Right ventricle myocardium inferior (tissue), 1 donor: ENCODE measurements at regions not wholly inside any gene's neighbourhood (a gene's known extent, or its start where the extent isn't known, plus 50 kb on each side); places are given as distances from the start of the nearest gene placed in this dataset.

Experiments used
- ATAC-seq: fragments of 200-7000 bp; cut with Tn5 transposase; one replicate; pipeline ENCODE4 v1.9.1; 2020; ENCODE audit warnings: mild to moderate bottlenecking, moderate library complexity
- DNase-seq: peaks from one replicate; pipeline ENCODE4 v3.0.0; 2021; ENCODE audit errors: missing footprints
- intact Hi-C: fragments of 100-400 bp; cut with DNase I; formaldehyde crosslinking; loops from one replicate; pipeline ENCODE4 v1.11.0; 2022
- donor health status: DM: no; HTN: yes; CAD: no; lungs with severe emphysema.

DNA sequence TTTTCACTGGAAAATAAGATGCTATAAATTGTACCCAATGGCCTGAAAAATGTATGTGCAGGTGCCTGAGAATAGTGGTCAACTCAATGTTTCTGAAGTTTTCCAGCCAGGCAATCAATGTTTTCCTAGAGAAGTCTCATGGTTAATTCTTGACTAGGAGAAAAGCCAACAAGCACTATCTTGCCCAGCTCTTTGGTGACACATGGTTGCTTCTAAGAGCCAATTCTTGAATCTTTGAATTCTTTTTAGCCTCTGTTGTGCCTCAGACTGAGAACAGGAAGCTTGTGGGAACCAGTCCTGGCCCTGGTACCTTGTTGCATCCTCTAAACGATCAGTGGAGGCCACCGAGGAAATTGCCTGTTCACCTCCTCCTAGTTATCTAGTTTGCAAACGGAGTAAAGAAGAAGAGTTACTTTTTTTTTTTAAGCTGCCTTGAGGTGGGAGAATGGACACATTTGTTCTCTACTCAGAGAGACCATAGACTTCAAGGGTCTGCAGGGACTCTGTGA lies 144.0 kb upstream of the MKLN1 start:
- no peak for ATAC-seq
- intact Hi-C loops = no loop called here
- no peak for DNase-seq

DNA sequence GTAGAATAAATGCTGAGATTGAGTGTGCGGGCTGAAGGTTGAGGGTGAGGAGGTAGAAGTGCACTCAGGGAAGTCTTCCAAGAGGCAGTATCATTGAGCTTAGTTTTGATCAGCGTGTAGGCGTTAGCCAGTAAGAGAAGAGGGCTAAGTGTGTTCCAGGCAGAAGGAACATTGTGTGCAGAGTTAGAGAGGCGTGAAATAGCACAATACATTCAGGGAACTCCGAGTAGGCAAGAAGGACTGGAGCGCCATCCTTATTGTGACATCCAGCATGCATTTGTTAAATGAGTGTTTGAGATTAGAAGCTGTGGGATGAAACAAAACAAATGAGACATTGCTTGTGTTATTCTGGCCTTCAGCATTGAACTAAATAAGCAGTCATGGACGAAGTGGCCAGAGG lies 140.9 kb upstream of the MKLN1 start:
- no peak for DNase-seq

DNA sequence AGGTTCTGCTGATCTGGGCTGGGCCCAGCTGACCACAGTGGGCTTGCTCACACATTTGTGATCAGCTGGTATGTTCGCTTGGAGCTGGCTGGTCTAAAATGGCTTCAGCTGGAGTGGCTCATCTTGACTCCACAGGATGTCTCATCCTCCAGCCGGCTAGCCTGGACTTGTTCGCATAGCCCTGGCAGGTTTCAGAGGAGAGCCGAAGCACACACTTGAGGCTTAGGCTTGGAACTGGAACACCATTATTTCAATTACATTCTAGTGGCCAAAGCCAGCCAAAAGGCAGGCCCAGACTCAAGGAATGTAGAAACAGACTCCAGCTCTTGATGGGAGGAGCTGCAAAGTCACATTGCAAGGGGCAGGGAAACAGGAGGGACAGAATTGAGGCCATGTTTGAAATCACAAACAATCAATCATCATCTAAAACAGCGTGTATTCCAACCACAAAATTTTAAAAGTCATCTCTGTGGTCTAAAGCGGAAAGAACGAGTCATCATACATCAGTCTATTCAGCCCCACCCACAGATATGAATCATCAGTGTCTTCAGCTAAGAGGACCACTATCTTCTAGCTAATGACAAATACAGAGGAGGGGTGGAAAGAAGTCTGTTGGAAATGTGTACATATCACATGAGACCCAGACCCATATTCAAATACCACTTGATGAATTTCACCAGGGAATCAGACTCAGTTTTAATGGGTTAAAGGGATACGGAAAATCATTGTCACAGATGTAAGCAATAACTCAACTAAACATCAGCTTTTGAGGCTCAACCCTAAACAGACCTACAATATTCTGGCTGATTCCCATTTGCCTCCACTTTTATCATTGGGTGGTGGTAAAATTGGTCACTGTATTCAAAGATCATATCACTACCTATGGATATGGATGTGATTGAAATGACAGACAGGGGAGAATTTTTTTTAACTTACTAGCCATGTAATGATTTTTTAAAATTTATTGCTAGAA lies 139.0 kb upstream of the MKLN1 start:
- intact Hi-C loops = loop anchor here (5.0 kb wide), 1 partner anchor 114 kb away; no protein-coding TSS in a partner anchor
- DNase-seq = no peak
- no peak for ATAC-seq

More for the DNA sequence above, 140.9 kb upstream of the MKLN1 start:
- intact Hi-C loops = loop anchor here (2.0 to 5.0 kb wide), 2 partner anchors 76 to 115 kb away; no protein-coding TSS in a partner anchor
- peak; percentile 94 for ATAC-seq

DNA sequence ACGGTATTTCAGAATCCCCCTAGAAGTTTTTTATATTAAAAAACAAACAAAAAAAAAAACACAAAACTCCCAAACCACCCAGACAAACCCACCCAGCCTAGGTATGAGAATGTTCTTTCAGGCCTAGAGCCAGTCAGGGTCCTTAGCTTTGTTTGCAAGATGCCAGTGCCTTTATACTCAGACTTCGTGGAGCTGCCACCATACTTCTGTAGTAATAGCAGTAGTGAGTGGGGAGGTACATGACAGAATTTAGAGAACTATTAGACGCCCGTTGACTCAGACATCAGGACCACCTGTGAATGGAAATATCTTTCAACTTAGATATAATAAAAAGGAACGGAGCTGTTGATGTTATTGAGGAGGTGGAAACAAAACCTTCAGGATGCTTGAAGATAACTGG lies 138.2 kb upstream of the MKLN1 start:
- ATAC-seq (no peak), DNase-seq (no peak)
- intact Hi-C loops = loop anchor here (5.0 kb wide), 1 partner anchor 113 kb away; no protein-coding TSS in a partner anchor

DNA sequence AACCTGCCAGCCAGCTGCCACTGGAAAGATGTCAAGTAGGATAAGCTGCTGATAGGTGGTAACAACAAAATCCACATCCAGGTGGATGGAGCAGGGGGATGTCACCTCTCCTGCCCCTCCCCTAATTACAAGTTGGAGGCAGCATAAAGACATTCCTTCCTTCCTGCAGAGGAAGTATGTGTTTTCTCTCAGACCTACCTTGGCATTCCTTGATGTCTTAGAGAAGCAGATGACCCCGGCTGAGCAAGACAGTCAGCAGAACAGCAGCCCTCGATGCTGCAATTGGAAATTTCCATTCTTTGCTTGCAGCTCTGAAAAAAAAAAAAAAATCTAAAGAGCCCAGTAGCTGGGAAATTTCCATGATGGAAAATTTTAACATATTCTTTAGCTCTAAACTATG lies 137.5 kb upstream of the MKLN1 start:
- DNase-seq (no peak), ATAC-seq (no peak)
- intact Hi-C loops = no loop called here

DNA sequence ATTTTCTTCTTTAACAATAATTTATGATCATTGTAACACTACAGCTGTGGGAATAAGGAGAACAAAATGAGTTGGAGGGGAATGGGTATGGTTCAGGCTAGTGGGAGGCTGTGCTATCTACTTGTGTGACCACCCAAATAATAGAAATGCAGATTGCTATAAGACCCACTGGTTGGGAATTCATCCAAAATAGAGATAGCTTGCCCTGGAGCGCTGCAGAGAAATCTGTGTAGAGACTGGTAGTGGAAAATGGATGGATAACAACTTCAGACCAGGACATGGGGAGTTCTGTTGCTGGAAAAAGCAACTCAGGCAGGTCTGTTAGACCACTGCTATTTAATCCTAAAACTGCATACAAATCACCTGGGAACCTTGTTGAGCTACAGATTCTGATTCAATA lies 137.1 kb upstream of the MKLN1 start:
- DNase-seq = no peak
- intact Hi-C loops = no loop called here
- ATAC-seq = no peak

DNA sequence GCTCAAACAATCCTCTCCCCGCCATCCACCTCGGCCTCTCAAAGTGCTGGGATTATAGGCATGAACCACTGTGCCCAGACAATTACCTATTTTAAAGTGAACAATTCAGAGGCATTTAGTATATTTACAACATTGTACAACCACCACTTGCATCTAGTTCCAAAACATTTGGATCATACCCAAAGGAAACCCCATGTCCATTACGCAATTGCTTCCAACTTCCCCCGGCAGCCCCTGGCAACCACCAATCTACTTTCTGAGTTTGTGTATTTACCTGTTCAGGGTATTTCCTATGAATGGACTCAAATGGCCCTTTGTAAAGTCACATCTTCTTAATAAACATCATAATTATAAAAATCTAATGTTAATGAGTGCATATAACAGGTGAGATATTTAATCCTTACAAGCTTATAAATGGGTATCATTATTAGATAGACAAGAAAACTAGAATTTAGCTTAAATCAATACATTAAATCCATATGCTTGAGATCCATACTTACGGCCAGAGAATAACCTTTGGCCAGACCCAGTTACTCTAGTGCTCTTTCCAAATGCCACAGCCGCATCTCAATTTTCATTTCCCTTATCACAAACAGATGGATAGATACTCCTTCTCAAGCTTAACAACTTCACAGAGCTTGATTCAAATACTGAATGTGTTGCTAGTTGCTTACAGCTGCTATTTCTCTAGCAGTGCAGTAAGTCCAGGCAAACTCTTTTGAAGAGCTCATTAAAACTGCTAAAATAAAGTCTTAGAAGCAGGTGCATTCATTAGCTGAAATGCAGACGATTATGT lies 133.4 kb upstream of the MKLN1 start:
- intact Hi-C loops = no loop called here
- ATAC-seq (no peak), DNase-seq (no peak)

DNA sequence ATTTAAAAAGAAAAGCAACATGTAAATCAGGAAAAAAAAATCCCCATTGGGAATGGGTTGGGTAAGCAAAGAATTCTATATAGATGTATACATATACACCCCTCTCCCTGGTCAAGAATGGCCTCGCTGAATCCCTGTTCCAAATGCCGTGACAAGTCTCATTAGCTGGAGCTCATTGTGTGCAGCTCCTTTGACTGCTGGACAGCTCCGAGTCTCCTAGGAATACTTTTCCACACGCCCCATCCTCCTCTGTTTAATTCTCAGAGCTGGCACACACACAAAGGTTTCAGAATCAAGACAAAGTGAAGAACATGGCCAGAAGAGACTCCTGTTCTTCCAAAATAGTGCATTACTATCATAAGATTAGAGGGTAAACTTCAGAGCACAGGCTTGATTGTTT lies 130.9 kb upstream of the MKLN1 start:
- intact Hi-C loops = no loop called here
- no peak for ATAC-seq

DNA sequence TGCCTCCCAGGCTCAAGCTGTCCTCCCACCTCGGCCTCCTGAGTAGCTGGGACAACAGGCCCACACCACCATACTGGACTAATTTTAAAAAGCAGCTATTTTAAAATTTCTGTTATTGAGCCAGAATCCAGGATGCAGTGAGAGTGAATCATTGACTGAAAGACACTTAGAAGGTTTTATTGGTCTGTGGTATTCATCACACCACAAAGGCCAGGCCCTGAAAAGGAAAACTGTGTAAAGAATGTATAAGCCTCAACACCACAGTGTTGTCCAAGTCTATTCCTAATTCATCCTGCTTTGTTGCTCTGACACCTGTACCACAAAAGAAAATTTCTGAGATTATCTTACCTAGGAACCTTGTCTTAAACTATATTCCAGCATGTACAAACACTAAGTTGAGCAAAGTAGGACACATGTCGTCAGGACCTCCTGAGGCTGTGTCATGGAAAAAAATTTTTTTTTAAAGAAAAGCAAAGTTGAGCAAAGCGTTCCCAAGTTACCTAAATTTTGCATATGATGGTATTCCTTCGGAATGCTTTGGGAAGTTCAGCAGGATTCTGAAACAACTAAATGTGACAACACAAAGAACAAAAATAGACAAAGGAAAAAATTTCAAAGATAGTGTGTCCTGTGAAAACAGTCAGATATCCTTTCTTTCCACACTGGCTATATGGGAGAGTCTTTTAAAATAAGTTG lies 129.6 kb upstream of the MKLN1 start:
- DNase-seq (no peak), ATAC-seq (no peak)
- intact Hi-C loops = no loop called here

More for the DNA sequence above, 130.9 kb upstream of the MKLN1 start:
- DNase-seq = no peak

DNA sequence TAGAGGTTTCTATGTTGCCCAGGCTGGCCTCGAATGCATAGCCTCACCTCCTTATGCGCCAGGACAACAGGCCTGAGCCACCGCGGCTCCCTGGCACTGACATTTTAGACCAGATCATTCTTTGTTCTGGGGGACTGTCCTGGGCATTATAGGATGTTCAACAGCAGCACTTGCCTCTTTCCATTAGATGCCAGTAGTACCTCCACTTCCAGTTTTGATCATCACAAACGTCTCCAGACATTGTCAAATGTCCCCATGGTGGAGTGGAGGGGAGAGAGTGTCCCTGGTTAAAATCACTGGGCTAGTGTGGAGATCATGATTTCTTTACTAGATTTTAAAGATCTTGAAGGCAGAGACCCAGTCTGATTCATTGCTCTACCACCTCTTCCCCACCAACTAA lies 125.2 kb upstream of the MKLN1 start:
- no peak for ATAC-seq
- DNase-seq = no peak

DNA sequence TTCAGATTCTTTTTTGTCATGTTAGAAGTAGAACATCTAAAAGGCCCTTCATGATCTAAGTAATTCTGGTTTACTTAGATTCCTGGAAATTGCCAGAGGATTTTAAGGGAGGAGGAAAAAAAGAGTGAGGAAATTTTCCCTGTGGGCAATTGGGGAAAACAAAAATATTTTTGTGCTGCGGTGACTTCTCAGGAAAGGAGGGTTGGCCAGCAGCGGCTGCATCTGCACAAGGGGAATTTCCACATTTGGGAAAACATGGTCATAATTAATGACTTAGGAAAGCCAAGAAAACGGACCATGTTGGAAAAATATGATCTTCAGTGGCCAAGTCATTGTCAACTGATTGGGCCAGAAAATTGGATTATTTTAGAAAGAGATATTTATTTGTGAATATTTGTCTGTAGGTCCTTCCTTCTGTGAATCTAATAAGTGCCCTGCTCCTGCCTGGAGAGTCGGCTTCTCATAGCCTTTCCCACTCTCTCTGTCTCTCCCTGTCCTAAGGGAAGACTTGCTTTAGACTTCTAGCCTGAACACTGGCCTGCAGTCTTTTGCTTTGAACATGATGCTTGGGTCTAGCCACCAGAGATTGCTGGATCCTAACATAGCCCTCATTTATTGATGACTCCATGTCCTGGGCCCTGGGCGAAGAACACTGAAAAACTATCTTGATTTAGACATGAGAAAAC lies 124.2 kb upstream of the MKLN1 start:
- no peak for DNase-seq
- peak; percentile 70 for ATAC-seq
- intact Hi-C loops = no loop called here

More for the DNA sequence above, 125.2 kb upstream of the MKLN1 start:
- intact Hi-C loops = no loop called here

DNA sequence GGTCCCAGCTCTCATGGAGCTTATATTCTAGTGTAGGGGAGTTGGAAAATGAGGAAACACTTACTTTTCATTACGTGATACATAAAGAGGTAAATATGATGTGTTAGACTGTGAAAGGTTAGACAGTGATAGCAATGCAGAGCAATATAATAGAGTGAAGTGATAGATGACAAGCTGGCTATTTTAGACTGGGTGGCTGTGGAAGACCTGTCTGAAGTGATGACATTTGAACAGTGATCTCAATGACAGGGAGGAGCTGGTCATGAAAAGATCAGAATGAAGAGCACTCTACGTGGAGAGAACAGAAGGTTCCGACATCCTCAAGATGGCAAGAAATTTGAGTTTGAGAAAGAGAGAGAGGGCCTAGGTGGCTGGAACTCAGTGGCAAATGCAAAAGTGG lies 118.9 kb upstream of the MKLN1 start:
- ATAC-seq (peak; percentile 50), DNase-seq (no peak)
- intact Hi-C loops = no loop called here

DNA sequence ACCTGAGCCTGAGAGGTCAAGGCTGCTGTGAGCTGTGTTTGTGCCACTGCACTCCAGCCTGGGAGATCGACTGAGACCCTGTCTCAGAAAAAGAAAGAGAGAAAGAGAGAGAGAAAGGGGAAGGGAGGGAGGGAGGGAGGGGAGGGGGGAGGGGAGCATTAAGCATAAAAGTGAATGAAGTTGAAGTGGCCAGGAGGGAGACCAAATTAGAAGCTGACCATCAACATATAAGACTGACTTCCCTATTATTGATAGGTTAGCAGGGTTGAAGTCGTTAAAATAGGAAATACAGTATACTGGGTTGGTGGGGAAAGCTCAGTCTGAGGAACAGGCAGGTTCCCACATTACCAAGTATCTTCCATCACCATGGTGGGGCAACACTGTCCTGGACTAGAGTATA lies 117.1 kb upstream of the MKLN1 start:
- DNase-seq = no peak
- intact Hi-C loops = no loop called here
- ATAC-seq = no peak

DNA sequence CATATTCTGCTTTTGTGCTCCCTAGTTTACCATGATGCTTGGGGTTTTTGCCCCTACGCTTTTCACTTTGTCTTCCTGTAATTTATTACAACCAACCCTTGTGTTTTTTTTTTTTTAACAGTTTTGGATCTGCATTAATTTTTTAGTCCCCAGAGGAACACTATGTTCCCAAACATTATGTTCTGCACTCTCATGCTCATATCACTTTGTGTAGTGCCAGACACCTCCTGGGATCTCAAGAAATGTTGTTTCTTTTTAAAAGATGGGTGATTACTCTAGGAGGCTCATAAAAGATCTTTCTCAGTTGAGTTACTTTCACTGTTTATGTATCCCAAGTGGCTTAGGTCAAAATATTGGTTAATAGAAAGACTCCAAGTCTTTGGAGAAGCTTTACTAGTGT lies 116.2 kb upstream of the MKLN1 start:
- intact Hi-C loops = no loop called here
- no peak for DNase-seq
- peak; percentile 39 for ATAC-seq

DNA sequence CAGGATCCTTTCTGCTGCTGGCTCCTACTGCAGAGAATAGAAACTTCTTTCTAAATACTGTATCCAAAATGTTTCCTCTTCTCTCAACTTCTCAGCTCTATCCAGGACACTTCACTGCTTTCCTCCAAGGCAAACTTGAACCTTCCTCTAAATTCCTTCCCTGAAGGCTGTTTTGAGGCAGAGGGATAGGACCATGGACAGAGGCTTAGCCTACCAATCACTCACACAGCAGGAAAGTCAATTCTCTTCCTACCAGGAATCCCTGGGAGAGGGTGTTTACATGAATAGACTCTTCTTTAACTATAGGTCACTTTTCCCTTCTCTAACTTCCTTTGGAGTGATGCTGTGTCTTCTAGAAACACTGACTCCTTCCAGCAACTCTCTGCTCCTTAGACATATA lies 115.6 kb upstream of the MKLN1 start:
- intact Hi-C loops = no loop called here
- ATAC-seq = no peak
- no peak for DNase-seq

DNA sequence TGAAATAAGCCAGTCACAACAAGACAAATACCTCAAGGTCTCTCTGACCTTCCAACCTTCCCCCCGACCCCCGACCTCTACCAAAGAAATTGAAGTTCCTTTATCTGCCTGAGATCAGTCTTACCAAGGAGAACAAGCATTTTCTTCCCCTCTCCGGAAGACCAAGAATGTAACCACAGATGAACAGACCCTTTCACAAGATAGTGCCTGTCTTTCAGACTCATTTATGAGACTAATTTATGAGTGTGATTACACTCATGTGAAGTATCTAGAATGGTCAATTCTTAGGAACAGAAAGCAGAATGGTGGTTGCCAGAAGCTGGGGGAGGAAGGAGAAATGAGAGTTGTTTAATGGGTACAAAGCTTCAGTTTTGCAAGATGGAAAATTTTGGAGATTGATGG lies 108.9 kb upstream of the MKLN1 start:
- ATAC-seq (no peak), DNase-seq (no peak)
- intact Hi-C loops = no loop called here

DNA sequence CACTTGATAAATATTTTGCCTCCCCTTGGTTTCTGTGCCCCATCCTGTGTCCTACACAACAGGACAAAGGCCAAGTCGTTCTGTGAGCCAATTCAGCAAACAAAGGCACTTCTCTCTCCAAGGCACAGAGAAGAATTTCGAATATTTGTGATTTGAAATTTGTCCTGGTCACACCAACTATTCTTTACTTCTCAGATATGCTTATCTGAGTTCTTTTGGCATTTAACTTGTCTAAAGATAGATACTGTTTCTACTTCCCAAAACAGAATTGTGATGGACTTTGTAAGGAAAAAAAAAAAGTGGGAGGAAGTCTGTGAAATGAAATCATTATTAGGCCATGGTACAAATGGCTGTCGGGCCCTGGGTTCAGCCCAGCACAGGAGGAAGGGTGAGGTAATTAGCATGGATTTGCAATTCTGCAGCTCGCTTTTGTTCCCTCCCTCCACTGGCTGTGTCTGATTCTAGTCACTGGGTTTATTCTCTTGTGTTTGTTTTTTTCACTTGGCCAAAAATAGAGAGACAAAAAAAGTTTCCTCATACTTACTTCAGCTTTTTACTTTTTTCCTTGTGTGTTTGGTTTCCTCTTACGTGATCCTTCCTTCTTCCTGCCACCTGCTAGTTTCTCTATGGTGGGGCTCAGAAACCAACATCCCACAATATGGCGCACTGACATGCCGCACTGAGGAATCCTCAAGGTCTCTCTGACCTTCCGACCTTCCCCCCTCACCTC lies 108.2 kb upstream of the MKLN1 start:
- intact Hi-C loops = no loop called here
- peak; percentile 92 for ATAC-seq
- DNase-seq = peak; percentile 81

DNA sequence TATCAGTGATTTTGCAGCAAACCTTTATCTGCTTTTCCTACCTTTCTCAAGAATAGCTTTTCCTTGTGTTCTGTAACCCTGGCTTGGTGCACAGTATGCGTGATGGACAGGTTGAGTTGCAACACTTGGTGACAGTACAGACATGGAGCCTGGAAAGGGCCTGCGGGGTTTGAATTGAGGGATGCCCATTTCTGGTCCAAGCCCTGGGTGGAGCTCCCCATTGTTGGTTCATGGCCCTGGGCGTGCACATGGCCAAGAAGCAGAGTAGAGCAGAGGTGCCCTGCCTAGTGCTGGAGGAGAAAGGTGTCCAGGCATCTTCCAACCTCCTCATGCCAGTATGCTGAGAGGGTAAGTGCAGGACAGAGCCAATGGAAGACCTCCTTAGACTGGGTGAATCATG lies 106.6 kb upstream of the MKLN1 start:
- ATAC-seq (no peak), DNase-seq (no peak)
- intact Hi-C loops = no loop called here
